HepG2 (cell line): ENCODE measurements at regions not wholly inside any gene's neighbourhood (a gene's known extent, or its start where the extent isn't known, plus 50 kb on each side); places are given as distances from the start of the nearest gene placed in this dataset.
"Not testable (repeated sequence)": the region's sequence is repeated elsewhere in the genome, so short reads cannot be mapped to it uniquely, and the experiment has no call there.

ENCODE experiments used
- ATAC-seq: fragments of 200-7000 bp; cut with Tn5 transposase; 3 replicates; pipeline ENCODE4 v1.9.1; 2020; ENCODE audit warnings: mild to moderate bottlenecking, moderate library complexity
- BruUV-seq: library from RNA; stranded (reverse); fragments of 400-500 nt; replicated peaks from 2 replicates; lab custom pipeline; 2021; lab: Mats Ljungman, UMichigan
- CTCF ChIA-PET: fragments of 300-600 bp; formaldehyde crosslinking; extraction: SDS; loops from one replicate; lab custom pipeline; 2021; ENCODE audit warnings: low total read pairs, inconsistent platforms, low intra/inter-chr PET ratio; lab: Yijun Ruan, JAX
- POLR2A ChIA-PET: fragments of 350-600 bp; sonication (Branson Sonifier 250); formaldehyde crosslinking; loops from one replicate; lab custom pipeline; 2020; ENCODE audit warnings: antibody characterized with exemption, inconsistent platforms; lab: Yijun Ruan, JAX
- DNase-seq: peaks from one replicate; pipeline ENCODE4 v3.0.0-alpha.2; 2015; ENCODE audit warnings: low spot score
- FAIRE-seq: peaks from 3 replicates; lab custom pipeline; 2011; peaks lifted over from hg19 to GRCh38; lab: Jason Lieb, UNC
- H2AFZ ChIP-seq: one replicate; pipeline ENCODE4 v1.6.1; 2011; ENCODE audit warnings: low read length, inconsistent platforms
- H3K27ac ChIP-seq: fragments of 300-600 bp; 3 replicates; pipeline ENCODE4 v1.8.0; 2011; ENCODE audit warnings: mixed run types, mild to moderate bottlenecking, mixed read lengths, low read length, inconsistent platforms; ENCODE audit not compliant: insufficient read depth; ENCODE audit errors: extremely low read length
- H3K27me3 ChIP-seq, 2 experiments: fragments of 200-600 bp in 1 of 2; 2 replicates in 1 of 2; 3 replicates in 1 of 2; pipeline versions ENCODE4 v1.6.0 to v1.8.0; 2011; ENCODE audit warnings: low read length in 2 of 2, mild to moderate bottlenecking in 2 of 2, moderate library complexity in 2 of 2, inconsistent platforms in 1 of 2; ENCODE audit not compliant: insufficient read depth in 2 of 2, control insufficient read depth in 1 of 2
- H3K36me3 ChIP-seq, 2 experiments: fragments of 200-600 bp in 1 of 2; replicated peaks in 1 of 2; 2 replicates in 1 of 2; 3 replicates in 1 of 2; pipeline versions ENCODE4 v1.5.1 to v1.8.0; 2011; ENCODE audit warnings: low read length in 2 of 2, inconsistent platforms in 1 of 2; ENCODE audit not compliant: insufficient read depth in 2 of 2, control insufficient read depth in 1 of 2
- H3K4me1 ChIP-seq: 2 replicates; pipeline ENCODE4 v1.5.1; 2012; ENCODE audit warnings: low read length, inconsistent platforms; ENCODE audit not compliant: insufficient read depth
- H3K4me2 ChIP-seq: 2 replicates; pipeline ENCODE4 v1.6.0; 2011; ENCODE audit warnings: low read depth, low read length, inconsistent platforms
- H3K4me3 ChIP-seq, 3 experiments: fragments of 200-600 bp in 1 of 3; sonication (generic), shearing (Covaris generic) in 1 of 3; replicated peaks in 1 of 3; 2 replicates each; pipeline ENCODE4 v1.5.1; 2011 to 2016; ENCODE audit warnings: low read length in 3 of 3, inconsistent platforms in 2 of 3, low read depth in 2 of 3, mild to moderate bottlenecking in 2 of 3, control low read depth in 1 of 3, mixed read lengths in 1 of 3; ENCODE audit not compliant: insufficient read depth in 1 of 3
- H3K79me2 ChIP-seq: one replicate; pipeline ENCODE4 v1.6.1; 2011; ENCODE audit warnings: low read length, inconsistent platforms; ENCODE audit not compliant: insufficient read depth
- H3K9ac ChIP-seq: 2 replicates; pipeline ENCODE4 v1.6.0; 2011; ENCODE audit warnings: mild to moderate bottlenecking, low read depth, low read length, inconsistent platforms; ENCODE audit not compliant: insufficient read depth
- H3K9me3 ChIP-seq: 2 replicates; pipeline ENCODE4 v1.5.1; 2012; ENCODE audit warnings: mild to moderate bottlenecking, low read length
- H4K20me1 ChIP-seq: 2 replicates; pipeline ENCODE4 v1.6.0; 2011; ENCODE audit warnings: inconsistent platforms, mild to moderate bottlenecking, low read length, moderate library complexity; ENCODE audit not compliant: insufficient read depth
- AHR ChIP-seq: IDR thresholded peaks from 2 replicates; pipeline ENCODE4 v1.6.1; 2018; ENCODE audit warnings: missing genetic modification reagents, missing compliant biosample characterization
- DRAP1 ChIP-seq: IDR thresholded peaks from 2 replicates; pipeline ENCODE4 v1.6.1; 2016; ENCODE audit warnings: missing genetic modification reagents, missing compliant biosample characterization
- FOXA3 ChIP-seq: IDR thresholded peaks from 2 replicates; pipeline ENCODE4 v1.6.1; 2016; ENCODE audit warnings: missing genetic modification reagents, missing compliant biosample characterization
- JUND ChIP-seq: sonication (generic); formaldehyde crosslinking; IDR thresholded peaks from 2 replicates; pipeline ENCODE4 v1.8.0; 2022; ENCODE audit warnings: mild to moderate bottlenecking, missing genetic modification reagents
- REPIN1 ChIP-seq: sonication (generic); formaldehyde crosslinking; IDR thresholded peaks from 2 replicates; pipeline ENCODE4 v1.8.0; 2022; ENCODE audit warnings: missing genetic modification reagents, low read depth, mild to moderate bottlenecking, borderline replicate concordance
- RXRA ChIP-seq: sonication (generic); formaldehyde crosslinking; IDR thresholded peaks from 2 replicates; pipeline ENCODE4 v1.5.1; 2020; ENCODE audit warnings: missing genetic modification reagents
- SMAD9 ChIP-seq: sonication (generic); formaldehyde crosslinking; IDR thresholded peaks from 2 replicates; pipeline ENCODE4 v1.5.1; 2020; ENCODE audit warnings: mild to moderate bottlenecking, missing genetic modification reagents
- SSRP1 ChIP-seq: IDR thresholded peaks from 2 replicates; pipeline ENCODE4 v1.6.1; 2016; ENCODE audit warnings: control low read depth
- TBX3 ChIP-seq: fragments of 450-650 bp; IDR thresholded peaks from 2 replicates; pipeline ENCODE4 v1.6.1; 2017; ENCODE audit warnings: antibody characterized with exemption, mild to moderate bottlenecking, inconsistent platforms, borderline replicate concordance
- ZMYM4 ChIP-seq: sonication (generic); formaldehyde crosslinking; IDR thresholded peaks from 2 replicates; pipeline ENCODE4 v1.8.1; 2023; ENCODE audit warnings: mild to moderate bottlenecking, missing genetic modification reagents
- ZNF124 ChIP-seq: sonication (generic); formaldehyde crosslinking; IDR thresholded peaks from 2 replicates; pipeline ENCODE4 v1.4.0; 2020; ENCODE audit warnings: missing genetic modification reagents
- ZNF558 ChIP-seq: sonication (generic); formaldehyde crosslinking; IDR thresholded peaks from 2 replicates; pipeline ENCODE4 v1.9.0; 2022; ENCODE audit warnings: mild to moderate bottlenecking, missing genetic modification reagents, borderline replicate concordance
- ZNF614 ChIP-seq: IDR thresholded peaks from 2 replicates; pipeline ENCODE4 v1.6.1; 2018; ENCODE audit warnings: missing biosample characterization, missing genetic modification reagents, inconsistent platforms, borderline replicate concordance
- WGBS: methylation state at CpG from one replicate; pipeline ENCODE4 v1.1.6; 2017; ENCODE audit warnings: low lambda C conversion rate; 5-methylcytosine and 5-hydroxymethylcytosine counted together
- in situ Hi-C: cut with HindIII; loops from 2 replicates; pipeline ENCODE4 v1.10.0; 2017; ENCODE audit warnings: low pct_unique_long_range_greater_than_20kb; ENCODE audit not compliant: extremely low pct_ligation_motif_present
- intact Hi-C: fragments of 100-400 bp; cut with micrococcal nuclease; formaldehyde crosslinking; loops from one replicate; pipeline ENCODE4 v1.10.0; 2022; ENCODE audit not compliant: unreplicated experiment

GRCh38 chr3:106108925-106109324 lies 240.1 kb upstream of the CBLB start:
- no peaks in the 10 kb centered on the region for H4K20me1 ChIP-seq
- FAIRE-seq (no peak), DNase-seq (no peak), ATAC-seq (no peak)
- intact Hi-C loops (no loop called here), in situ Hi-C loops (no loop called here)
- no peaks in the 10 kb centered on the region for H3K79me2 ChIP-seq
- H3K27ac ChIP-seq, result no peak overlapping the region
- CTCF ChIA-PET, result no interaction called here
- POLR2A ChIA-PET, result no interaction called here
- TF ChIP-seq TBX3 (no peak), SSRP1 (CRISPR knock-in tag) (no peak)
- H3K4me1 ChIP-seq, result no peaks in the 10 kb centered on the region
- no peak overlapping the region for H2AFZ ChIP-seq
- no peaks in the 10 kb centered on the region for H3K36me3 ChIP-seq
- H3K9me3 ChIP-seq, result no peaks in the 10 kb centered on the region
- H3K9ac ChIP-seq, result no peak overlapping the region
- BruUV-seq, result no TSS peak
- H3K4me2 ChIP-seq, result no peak overlapping the region
- 0% methylated on average over 2 of the region's 2 CpGs for WGBS
- H3K4me3 ChIP-seq, result no peak overlapping the region
- no peaks in the 10 kb centered on the region for H3K27me3 ChIP-seq

- H4K20me1 ChIP-seq, H3K27me3 ChIP-seq, POLR2A ChIA-PET, H3K4me2 ChIP-seq, H3K36me3 ChIP-seq, BruUV-seq, H3K4me3 ChIP-seq, FAIRE-seq, ATAC-seq, H3K27ac ChIP-seq, H3K9ac ChIP-seq, DNase-seq, H3K4me1 ChIP-seq, H2AFZ ChIP-seq, H3K79me2 ChIP-seq, CTCF ChIA-PET, H3K9me3 ChIP-seq, intact Hi-C loops, in situ Hi-C loops: not testable (repeated sequence)
- WGBS, result 98% methylated on average over 11 of the region's 26 CpGs
Observed at GRCh38 chr3:106112561-106112960, 243.7 kb upstream of the CBLB start.

- Histone ChIP-seq H3K79me2 (no peaks in the 10 kb centered on the region), H3K36me3 (no peaks in the 10 kb centered on the region), H3K27ac (no peak overlapping the region), H3K4me2 (no peak overlapping the region), H3K4me1 (no peaks in the 10 kb centered on the region)
- POLR2A ChIA-PET, result no interaction called here
- TF ChIP-seq DRAP1 (CRISPR knock-in tag) (no peak), FOXA3 (CRISPR knock-in tag) (no peak), JUND (no peak), REPIN1 (CRISPR knock-in tag) (no peak), ZNF614 (no peak), ZNF124 (no peak), RXRA (CRISPR knock-in tag) (no peak), AHR (CRISPR knock-in tag) (no peak), ZNF558 (CRISPR knock-in tag) (no peak), ZMYM4 (CRISPR knock-in tag) (no peak), SMAD9 (no peak)
- TF ChIP-seq, all 625 proteins: peak for 0
- intact Hi-C loops (no loop called here), in situ Hi-C loops (no loop called here)
- H2AFZ ChIP-seq, result no peak overlapping the region
- no peak overlapping the region for H3K9ac ChIP-seq
- no peak overlapping the region for H3K4me3 ChIP-seq
- no TSS peak for BruUV-seq
- DNase-seq (no peak), ATAC-seq (no peak), FAIRE-seq (no peak)
- CTCF ChIA-PET, result no interaction called here
- H3K9me3 ChIP-seq, result no peaks in the 10 kb centered on the region
- H4K20me1 ChIP-seq, result no peaks in the 10 kb centered on the region
- 0% methylated on average over 1 of the region's 1 CpG for WGBS
- H3K27me3 ChIP-seq, result no peaks in the 10 kb centered on the region
Observed at GRCh38 chr3:106113747-106114146, 244.9 kb upstream of the CBLB start.
